ENCODE measurements at regions not wholly inside any gene's neighbourhood (a gene's known extent, or its start where the extent isn't known, plus 50 kb on each side); places are given as distances from the start of the nearest gene placed in this dataset.

DNA sequence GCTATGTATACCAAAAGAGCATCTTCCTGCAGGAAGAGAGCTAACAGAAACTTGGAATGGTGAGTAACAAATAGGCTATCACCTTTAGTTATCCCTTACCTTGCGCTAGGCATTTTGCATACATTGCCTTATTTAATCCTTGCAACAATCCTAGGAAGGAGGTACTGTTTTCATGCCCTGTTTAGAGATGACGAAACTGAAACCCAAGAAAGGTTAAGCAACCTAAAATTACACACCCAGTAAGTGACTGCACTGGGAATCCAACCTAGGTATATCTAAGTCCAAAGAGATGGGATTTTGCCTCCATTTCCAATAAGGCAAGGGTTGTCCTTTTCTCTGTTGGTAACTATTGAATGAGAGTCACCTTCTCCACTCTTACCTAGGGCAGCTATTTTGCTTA lies 144.5 kb downstream of the TM2D1 start:
- no peaks in the 10 kb centered on the region for H3K9me3 ChIP-seq (ENCODE audit: control insufficient read depth, insufficient read depth, low read length)
- no peak overlapping the region for H3K18ac ChIP-seq (ENCODE audit: low read depth, low read length)
- dilution Hi-C loops (cut with HindIII; ENCODE audit: low sequenced_read_pairs, unreplicated experiment) (no loop called here), in situ Hi-C loops (cut with MboI; ENCODE audit: low sequenced_read_pairs) (no loop called here), intact Hi-C loops (cut with micrococcal nuclease) (no loop called here)
- POLR2A ChIA-PET (ENCODE audit: unreplicated experiment), result no interaction called here
- H4K20me1 ChIP-seq (ENCODE audit: insufficient read depth, low read length), result no peaks in the 10 kb centered on the region
- no peaks in the 10 kb centered on the region for H3K4me1 ChIP-seq (ENCODE audit: control insufficient read depth, insufficient read depth, low read length)
- H2BK20ac ChIP-seq (ENCODE audit: low read depth, low read length), result no peak overlapping the region
- no peaks in the 10 kb centered on the region for H3K9me1 ChIP-seq (ENCODE audit: insufficient read depth, low read length)
- no peak for ATAC-seq (ENCODE audit: low read depth)
- H3K56ac ChIP-seq (ENCODE audit: extremely low read depth, insufficient read depth, low read length), result no peak overlapping the region
- no peak overlapping the region for H3K14ac ChIP-seq (replicated peaks; ENCODE audit: low read depth, low read length)
- CTCF ChIA-PET, result no interaction called here
- no peak overlapping the region for H4K5ac ChIP-seq (ENCODE audit: low read depth, low read length)
- no peak overlapping the region for H3K4ac ChIP-seq (ENCODE audit: low read depth, low read length)
- TF ChIP-seq BHLHE40 (IDR thresholded peaks at IDR 0.05; ENCODE audit: low read depth, low read length) (no peak), RCOR1 (IDR thresholded peaks at IDR 0.05; ENCODE audit: insufficient replicate concordance, low read length) (no peak), POLR2A (IDR thresholded peaks at IDR 0.05; ENCODE audit: low read depth, low read length) (no peak), RAD21 (IDR thresholded peaks at IDR 0.05; ENCODE audit: low read length) (no peak), RFX5 (IDR thresholded peaks at IDR 0.05; ENCODE audit: low read depth, low read length) (no peak), CEBPB (IDR thresholded peaks at IDR 0.05; ENCODE audit: low read depth, low read length) (no peak), FOS (IDR thresholded peaks at IDR 0.05; ENCODE audit: low read depth, low read length) (no peak), MAZ (IDR thresholded peaks at IDR 0.05; ENCODE audit: borderline replicate concordance, low read depth, low read length) (no peak), SMC3 (IDR thresholded peaks at IDR 0.05; ENCODE audit: low read depth, low read length) (no peak), CTCF (conservative IDR thresholded peaks at IDR 0.05; ENCODE audit: low read depth, low read length) (no peak), CHD1 (IDR thresholded peaks at IDR 0.05; ENCODE audit: low read depth, low read length) (no peak), NFE2L2 (IDR thresholded peaks at IDR 0.05; ENCODE audit: low read depth, low read length) (no peak)
- TF ChIP-seq, protein P1, sequence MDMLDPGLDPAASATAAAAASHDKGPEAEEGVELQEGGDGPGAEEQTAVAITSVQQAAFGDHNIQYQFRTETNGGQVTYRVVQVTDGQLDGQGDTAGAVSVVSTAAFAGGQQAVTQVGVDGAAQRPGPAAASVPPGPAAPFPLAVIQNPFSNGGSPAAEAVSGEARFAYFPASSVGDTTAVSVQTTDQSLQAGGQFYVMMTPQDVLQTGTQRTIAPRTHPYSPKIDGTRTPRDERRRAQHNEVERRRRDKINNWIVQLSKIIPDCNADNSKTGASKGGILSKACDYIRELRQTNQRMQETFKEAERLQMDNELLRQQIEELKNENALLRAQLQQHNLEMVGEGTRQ (IDR thresholded peaks at IDR 0.05; ENCODE audit: low read depth, low read length), result no peak
- TF ChIP-seq, protein P2, sequence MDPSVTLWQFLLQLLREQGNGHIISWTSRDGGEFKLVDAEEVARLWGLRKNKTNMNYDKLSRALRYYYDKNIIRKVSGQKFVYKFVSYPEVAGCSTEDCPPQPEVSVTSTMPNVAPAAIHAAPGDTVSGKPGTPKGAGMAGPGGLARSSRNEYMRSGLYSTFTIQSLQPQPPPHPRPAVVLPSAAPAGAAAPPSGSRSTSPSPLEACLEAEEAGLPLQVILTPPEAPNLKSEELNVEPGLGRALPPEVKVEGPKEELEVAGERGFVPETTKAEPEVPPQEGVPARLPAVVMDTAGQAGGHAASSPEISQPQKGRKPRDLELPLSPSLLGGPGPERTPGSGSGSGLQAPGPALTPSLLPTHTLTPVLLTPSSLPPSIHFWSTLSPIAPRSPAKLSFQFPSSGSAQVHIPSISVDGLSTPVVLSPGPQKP (IDR thresholded peaks at IDR 0.05; ENCODE audit: borderline replicate concordance, low read depth, low read length), result no peak
- H3K36me3 ChIP-seq (ENCODE audit: control insufficient read depth, insufficient read depth, low read length), result no peaks in the 10 kb centered on the region
- H4K91ac ChIP-seq (ENCODE audit: insufficient read depth, low read depth, low read length), result no peak overlapping the region
- H2AK9ac ChIP-seq (replicated peaks; ENCODE audit: low read depth, low read length, poor library complexity), result no peak overlapping the region
- no peak overlapping the region for H2AK5ac ChIP-seq (ENCODE audit: low read depth, low read length)
- H3K27me3 ChIP-seq (ENCODE audit: control insufficient read depth, insufficient read depth, low read length), result no peaks in the 10 kb centered on the region; the same call in 1 of the 2 replicates
- no peak overlapping the region for H4K8ac ChIP-seq (ENCODE audit: low read depth in 2 of 2, low read length in 2 of 2)
- H2BK120ac ChIP-seq (ENCODE audit: low read depth, low read length), result no peak overlapping the region
- no peak overlapping the region for H2BK5ac ChIP-seq (ENCODE audit: low read depth, low read length, poor library complexity, severe bottlenecking)
- DNase-seq, result no peak
- no peak overlapping the region for H3K9ac ChIP-seq (ENCODE audit: low read depth, low read length)
- no peaks in the 10 kb centered on the region for H3K79me1 ChIP-seq (ENCODE audit: low read depth in 1 of 2, low read length in 2 of 2)
- H2BK15ac ChIP-seq (ENCODE audit: low read depth, low read length), result no peak overlapping the region
- no peak overlapping the region for H3K27ac ChIP-seq (ENCODE audit: insufficient read depth, low read length)
- no peak overlapping the region for H3K23ac ChIP-seq (ENCODE audit: low read depth, low read length)
- no TSS peak for BruUV-seq (replicated peaks)
- no CpG with 5 or more reads among the region's 2 CpGs for WGBS, 2 experiments (ENCODE audit: extremely low coverage in 2 of 2, insufficient read length in 1 of 2)
- H2AFZ ChIP-seq (replicated peaks; ENCODE audit: low read length, poor library complexity), result no peak overlapping the region
- no peak overlapping the region for H3K4me2 ChIP-seq (ENCODE audit: low read depth, low read length)
- H3K4me3 ChIP-seq (ENCODE audit: insufficient read depth, low read depth, low read length), result no peak overlapping the region
